ENCODE measurements at regions not wholly inside any gene's neighbourhood (a gene's known extent, or its start where the extent isn't known, plus 50 kb on each side); places are given as distances from the start of the nearest gene placed in this dataset.

DNA sequence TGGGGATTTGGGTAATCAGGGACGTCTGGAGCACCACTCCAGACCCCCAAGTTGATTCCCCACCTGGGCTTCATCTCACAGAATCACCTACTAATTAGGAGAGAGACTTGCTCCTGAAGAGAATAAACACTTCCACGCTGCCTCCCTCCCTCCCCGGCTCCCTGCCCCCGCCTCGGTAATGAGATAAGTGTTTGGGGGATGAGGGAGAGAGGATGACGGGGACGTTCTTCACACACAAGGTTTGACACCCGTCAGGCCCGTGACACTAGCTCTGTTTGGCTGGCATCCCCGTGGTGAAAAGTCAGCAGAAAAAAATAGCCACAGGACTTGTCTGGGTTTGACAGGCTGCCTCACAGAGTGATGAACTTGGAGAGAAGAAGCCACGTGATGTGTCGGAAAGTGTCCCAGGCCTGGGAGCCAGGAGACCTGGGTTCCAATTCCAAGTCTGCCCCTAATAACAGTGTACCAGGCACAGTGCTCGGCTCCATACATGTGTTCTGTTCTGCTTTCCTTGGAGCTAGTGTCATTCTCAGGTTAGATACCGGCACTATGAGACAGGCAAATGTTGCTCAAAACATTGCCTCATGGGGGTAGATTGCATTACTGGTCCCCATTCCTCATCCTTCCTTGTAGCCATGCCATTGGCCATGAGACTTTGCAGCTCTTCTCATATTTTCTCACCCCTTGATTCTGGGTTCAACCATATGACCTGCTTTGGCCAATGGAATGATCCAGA, 578.0 kb downstream of the BCOR start:
- TF ChIP-seq, protein P1, sequence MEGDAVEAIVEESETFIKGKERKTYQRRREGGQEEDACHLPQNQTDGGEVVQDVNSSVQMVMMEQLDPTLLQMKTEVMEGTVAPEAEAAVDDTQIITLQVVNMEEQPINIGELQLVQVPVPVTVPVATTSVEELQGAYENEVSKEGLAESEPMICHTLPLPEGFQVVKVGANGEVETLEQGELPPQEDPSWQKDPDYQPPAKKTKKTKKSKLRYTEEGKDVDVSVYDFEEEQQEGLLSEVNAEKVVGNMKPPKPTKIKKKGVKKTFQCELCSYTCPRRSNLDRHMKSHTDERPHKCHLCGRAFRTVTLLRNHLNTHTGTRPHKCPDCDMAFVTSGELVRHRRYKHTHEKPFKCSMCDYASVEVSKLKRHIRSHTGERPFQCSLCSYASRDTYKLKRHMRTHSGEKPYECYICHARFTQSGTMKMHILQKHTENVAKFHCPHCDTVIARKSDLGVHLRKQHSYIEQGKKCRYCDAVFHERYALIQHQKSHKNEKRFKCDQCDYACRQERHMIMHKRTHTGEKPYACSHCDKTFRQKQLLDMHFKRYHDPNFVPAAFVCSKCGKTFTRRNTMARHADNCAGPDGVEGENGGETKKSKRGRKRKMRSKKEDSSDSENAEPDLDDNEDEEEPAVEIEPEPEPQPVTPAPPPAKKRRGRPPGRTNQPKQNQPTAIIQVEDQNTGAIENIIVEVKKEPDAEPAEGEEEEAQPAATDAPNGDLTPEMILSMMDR (IDR thresholded peaks at IDR 0.05; ENCODE audit: insufficient read depth, low read length, poor library complexity, severe bottlenecking): no peak
- no peak for TF ChIP-seq EZH2phosphoT487 (conservative IDR thresholded peaks at IDR 0.05; ENCODE audit: low read length)
